Suprapubic skin (tissue), 4 donors: ENCODE measurements at regions not wholly inside any gene's neighbourhood (a gene's known extent, or its start where the extent isn't known, plus 50 kb on each side); places are given as distances from the start of the nearest gene placed in this dataset.

ENCODE experiments used
- DNase-seq, 2 donors: peaks; one replicate each; pipeline ENCODE4 v3.0.0-alpha.2; 2019; ENCODE audit warnings: low spot score in 2 of 2
- H3K27ac ChIP-seq: fragments of 200-600 bp; sonication (generic); one replicate; pipeline ENCODE4 v1.5.1; 2019
- H3K27me3 ChIP-seq: fragments of 200-600 bp; sonication (generic); one replicate; pipeline ENCODE4 v1.5.1; 2019
- H3K36me3 ChIP-seq: fragments of 200-600 bp; sonication (generic); one replicate; pipeline ENCODE4 v1.5.1; 2019
- H3K4me1 ChIP-seq: fragments of 200-600 bp; sonication (generic); one replicate; pipeline ENCODE4 v1.5.1; 2019
- H3K4me3 ChIP-seq: fragments of 200-600 bp; sonication (generic); one replicate; pipeline ENCODE4 v1.5.1; 2019; ENCODE audit warnings: mild to moderate bottlenecking
- H3K9me3 ChIP-seq: fragments of 200-600 bp; sonication (generic); one replicate; pipeline ENCODE4 v1.5.1; 2019
- EP300 ChIP-seq: sonication (generic); formaldehyde crosslinking; IDR thresholded peaks from one replicate; pipeline ENCODE4 v1.6.1; 2017; ENCODE audit warnings: antibody characterized with exemption
- POLR2A ChIP-seq, 2 donors: fragments of 450-650 bp; IDR thresholded peaks; one replicate each; pipeline ENCODE4 v1.6.1; 2017; ENCODE audit warnings: antibody characterized with exemption in 2 of 2, mild to moderate bottlenecking in 2 of 2, moderate library complexity in 2 of 2
- POLR2AphosphoS5 ChIP-seq, 3 donors: sonication (generic); formaldehyde crosslinking; IDR thresholded peaks; one replicate each; pipeline ENCODE4 v1.6.1; 2017; ENCODE audit warnings: antibody characterized with exemption in 3 of 3
- WGBS: methylation state at CpG from one replicate; pipeline ENCODE4 v1.1.5; 2018; 5-methylcytosine and 5-hydroxymethylcytosine counted together
- TF ChIP-seq, protein P1 (sequence below), 2 donors: fragments of 200-600 bp in 1 of 2; fragments of 450-650 bp in 1 of 2; sonication (generic) in 1 of 2; IDR thresholded peaks; one replicate each; pipeline ENCODE4 v1.5.1; 2016 to 2019; ENCODE audit warnings: antibody characterized with exemption in 2 of 2, mild to moderate bottlenecking in 1 of 2, moderate library complexity in 1 of 2

DNA sequence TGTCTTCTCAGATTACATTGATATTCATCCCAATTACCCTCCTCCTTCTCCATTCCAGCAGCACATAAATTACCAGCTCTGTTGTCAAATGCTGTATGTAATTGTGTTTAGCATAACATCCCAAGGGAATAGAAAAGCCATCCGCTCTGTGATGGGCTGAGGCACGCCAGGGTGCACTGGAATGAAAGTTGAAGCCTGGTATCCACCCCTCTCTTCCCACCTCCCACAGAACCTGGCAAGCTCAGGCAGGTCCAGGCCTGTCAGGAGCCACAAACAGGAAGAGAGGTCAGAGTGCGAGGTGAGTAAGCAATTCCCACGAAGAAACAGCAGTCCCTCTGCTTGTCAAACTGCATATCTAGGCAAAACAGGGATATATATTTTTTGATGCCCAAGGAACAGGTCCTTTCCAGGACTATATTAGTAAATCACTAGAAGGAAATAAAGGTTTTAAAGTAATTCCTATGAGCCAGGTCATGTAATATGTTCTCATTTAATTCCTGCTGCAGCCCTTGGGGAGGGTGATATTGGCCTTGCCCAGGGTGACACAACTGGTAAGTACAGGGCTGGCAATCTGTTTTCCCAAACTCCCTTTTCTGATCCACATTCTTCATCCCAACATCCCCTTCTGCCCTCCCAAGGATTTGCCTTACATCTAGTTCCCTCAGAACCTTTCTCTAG is 155.6 kb upstream of the GHITM start:
- DNase-seq: no peak
- H3K27ac ChIP-seq: no peak overlapping the region

DNA sequence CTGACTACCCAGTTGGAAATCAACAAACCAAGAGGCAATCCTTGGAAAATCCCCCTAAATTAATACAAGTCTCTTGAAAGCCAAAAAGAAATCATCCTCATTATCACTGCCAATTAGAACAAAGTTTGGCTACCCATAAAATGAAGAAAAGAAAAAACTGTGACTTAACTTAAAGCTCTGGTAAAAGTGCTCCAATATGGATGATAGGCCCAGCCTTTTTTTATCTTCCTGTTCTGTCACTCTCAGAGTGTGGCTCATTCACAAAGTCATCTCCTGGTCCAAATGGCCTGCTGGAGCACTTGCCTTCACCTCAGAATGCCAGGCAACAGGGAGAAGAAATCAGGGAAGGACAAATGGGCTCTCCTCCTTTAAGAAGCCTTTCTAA is 155.1 kb upstream of the GHITM start:
- no peaks in the 10 kb centered on the region for H3K27me3 ChIP-seq
- H3K4me3 ChIP-seq: no peak overlapping the region
- H3K27ac ChIP-seq: no peak overlapping the region
- H3K9me3 ChIP-seq: no peaks in the 10 kb centered on the region
- H3K4me1 ChIP-seq: peaks cover 7% of the 10 kb centered on the region
- TF ChIP-seq, protein P1, sequence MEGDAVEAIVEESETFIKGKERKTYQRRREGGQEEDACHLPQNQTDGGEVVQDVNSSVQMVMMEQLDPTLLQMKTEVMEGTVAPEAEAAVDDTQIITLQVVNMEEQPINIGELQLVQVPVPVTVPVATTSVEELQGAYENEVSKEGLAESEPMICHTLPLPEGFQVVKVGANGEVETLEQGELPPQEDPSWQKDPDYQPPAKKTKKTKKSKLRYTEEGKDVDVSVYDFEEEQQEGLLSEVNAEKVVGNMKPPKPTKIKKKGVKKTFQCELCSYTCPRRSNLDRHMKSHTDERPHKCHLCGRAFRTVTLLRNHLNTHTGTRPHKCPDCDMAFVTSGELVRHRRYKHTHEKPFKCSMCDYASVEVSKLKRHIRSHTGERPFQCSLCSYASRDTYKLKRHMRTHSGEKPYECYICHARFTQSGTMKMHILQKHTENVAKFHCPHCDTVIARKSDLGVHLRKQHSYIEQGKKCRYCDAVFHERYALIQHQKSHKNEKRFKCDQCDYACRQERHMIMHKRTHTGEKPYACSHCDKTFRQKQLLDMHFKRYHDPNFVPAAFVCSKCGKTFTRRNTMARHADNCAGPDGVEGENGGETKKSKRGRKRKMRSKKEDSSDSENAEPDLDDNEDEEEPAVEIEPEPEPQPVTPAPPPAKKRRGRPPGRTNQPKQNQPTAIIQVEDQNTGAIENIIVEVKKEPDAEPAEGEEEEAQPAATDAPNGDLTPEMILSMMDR (IDR thresholded peaks at IDR 0.05): no peak
- TF ChIP-seq POLR2AphosphoS5 (IDR thresholded peaks at IDR 0.05) (no peak), POLR2A (IDR thresholded peaks at IDR 0.05) (no peak), EP300 (no peak)
- DNase-seq: no peak
- no peaks in the 10 kb centered on the region for H3K36me3 ChIP-seq

More for the DNA sequence above, 155.6 kb upstream of the GHITM start:
- H3K4me3 ChIP-seq: no peak overlapping the region
- H3K9me3 ChIP-seq: no peaks in the 10 kb centered on the region
- WGBS: 29% methylated on average over 4 of the region's 4 CpGs
- TF ChIP-seq POLR2AphosphoS5 (IDR thresholded peaks at IDR 0.05): no peak
- TF ChIP-seq, protein P1 (IDR thresholded peaks at IDR 0.05): no peak
- no peak for TF ChIP-seq EP300
- TF ChIP-seq POLR2A (IDR thresholded peaks at IDR 0.05): no peak
- peaks cover 7% of the 10 kb centered on the region for H3K4me1 ChIP-seq
- H3K27me3 ChIP-seq: no peaks in the 10 kb centered on the region
- no peaks in the 10 kb centered on the region for H3K36me3 ChIP-seq

DNA sequence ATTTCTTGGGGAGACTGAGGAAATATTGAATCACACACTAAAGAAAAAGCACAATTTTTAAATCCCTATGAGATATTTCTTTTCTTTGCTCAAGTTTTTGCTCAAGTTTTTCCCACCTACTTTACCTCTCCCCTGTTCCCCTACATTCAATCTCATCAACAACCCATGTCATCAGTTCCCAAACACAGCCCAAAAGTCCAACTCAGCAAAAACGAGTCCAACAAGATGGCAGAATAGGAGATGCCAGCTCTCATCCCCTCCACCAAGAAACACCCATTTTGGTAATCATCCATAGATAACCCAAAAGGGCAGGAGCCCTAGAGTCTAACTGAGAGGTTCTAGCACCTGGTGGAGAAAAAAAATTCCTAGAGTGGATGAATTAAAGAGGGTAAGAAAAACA is 152.5 kb upstream of the GHITM start:
- Histone ChIP-seq H3K9me3 (no peaks in the 10 kb centered on the region), H3K4me3 (no peak overlapping the region), H3K36me3 (no peaks in the 10 kb centered on the region), H3K27me3 (no peaks in the 10 kb centered on the region), H3K27ac (no peak overlapping the region), H3K4me1 (peaks cover 7% of the 10 kb centered on the region)
- TF ChIP-seq POLR2A (IDR thresholded peaks at IDR 0.05): no peak
- TF ChIP-seq POLR2AphosphoS5 (IDR thresholded peaks at IDR 0.05): no peak
- TF ChIP-seq EP300: no peak
- TF ChIP-seq, protein P1 (IDR thresholded peaks at IDR 0.05): no peak
- no peak for DNase-seq
- 74% methylated on average over 1 of the region's 1 CpG for WGBS

DNA sequence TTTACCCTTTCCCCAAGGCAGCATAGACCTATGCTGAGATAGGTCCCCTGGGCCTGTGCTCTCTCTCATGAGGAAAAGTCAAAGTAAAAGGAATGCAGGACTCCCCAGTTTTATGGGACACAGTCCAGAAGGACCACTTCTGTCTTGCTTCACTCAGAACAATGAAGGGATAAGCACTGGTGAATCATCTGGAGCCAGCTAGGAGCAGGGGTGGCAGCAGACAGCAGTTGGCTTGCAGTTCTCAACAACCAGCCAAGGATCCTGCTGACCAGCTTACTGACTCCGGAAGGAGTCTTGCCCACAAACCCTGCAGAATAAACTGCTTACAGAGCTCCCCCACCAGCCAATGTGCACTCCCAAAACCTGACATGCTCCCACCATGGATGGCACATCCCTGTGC is 152.1 kb upstream of the GHITM start:
- DNase-seq: no peak
- H3K4me1 ChIP-seq: peaks cover 7% of the 10 kb centered on the region
- no peak for TF ChIP-seq POLR2A (IDR thresholded peaks at IDR 0.05)
- TF ChIP-seq, protein P1 (IDR thresholded peaks at IDR 0.05): no peak
- TF ChIP-seq EP300: no peak
- TF ChIP-seq POLR2AphosphoS5 (IDR thresholded peaks at IDR 0.05): no peak
- no peaks in the 10 kb centered on the region for H3K27me3 ChIP-seq
- H3K9me3 ChIP-seq: no peaks in the 10 kb centered on the region
- 83% methylated on average over 1 of the region's 1 CpG for WGBS
- H3K36me3 ChIP-seq: no peaks in the 10 kb centered on the region
- no peak overlapping the region for H3K27ac ChIP-seq
- H3K4me3 ChIP-seq: no peak overlapping the region

DNA sequence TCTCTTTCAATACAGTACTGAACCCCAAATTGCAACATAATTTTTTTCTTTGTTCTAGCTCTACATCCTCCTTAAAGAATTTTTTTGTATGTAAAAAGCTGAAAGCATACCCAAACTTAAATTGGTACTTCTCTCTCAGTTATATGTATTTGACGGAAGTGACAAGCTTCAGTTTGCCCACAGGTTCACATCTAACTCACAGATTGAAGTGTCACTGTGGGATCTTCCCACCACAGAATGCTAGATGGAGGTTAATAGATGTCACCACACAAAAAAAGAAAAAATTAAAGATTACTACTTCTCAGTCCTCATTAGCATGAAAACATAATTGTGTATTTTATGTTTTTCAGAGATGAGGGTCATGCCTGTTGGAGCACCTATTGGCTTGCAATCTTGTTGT is 150.9 kb upstream of the GHITM start:
- no peak overlapping the region for H3K27ac ChIP-seq
- DNase-seq: no peak
- H3K36me3 ChIP-seq: no peaks in the 10 kb centered on the region
- WGBS: 97% methylated on average over 1 of the region's 1 CpG
- TF ChIP-seq POLR2A (IDR thresholded peaks at IDR 0.05) (no peak), EP300 (no peak), POLR2AphosphoS5 (IDR thresholded peaks at IDR 0.05) (no peak)
- TF ChIP-seq, protein P1 (IDR thresholded peaks at IDR 0.05): no peak
- no peak overlapping the region for H3K4me3 ChIP-seq
- no peaks in the 10 kb centered on the region for H3K9me3 ChIP-seq
- H3K4me1 ChIP-seq: peaks cover under 1% of the 10 kb centered on the region
- H3K27me3 ChIP-seq: no peaks in the 10 kb centered on the region
